ENCODE measurements at regions not wholly inside any gene's neighbourhood (a gene's known extent, or its start where the extent isn't known, plus 50 kb on each side); places are given as distances from the start of the nearest gene placed in this dataset.

DNA sequence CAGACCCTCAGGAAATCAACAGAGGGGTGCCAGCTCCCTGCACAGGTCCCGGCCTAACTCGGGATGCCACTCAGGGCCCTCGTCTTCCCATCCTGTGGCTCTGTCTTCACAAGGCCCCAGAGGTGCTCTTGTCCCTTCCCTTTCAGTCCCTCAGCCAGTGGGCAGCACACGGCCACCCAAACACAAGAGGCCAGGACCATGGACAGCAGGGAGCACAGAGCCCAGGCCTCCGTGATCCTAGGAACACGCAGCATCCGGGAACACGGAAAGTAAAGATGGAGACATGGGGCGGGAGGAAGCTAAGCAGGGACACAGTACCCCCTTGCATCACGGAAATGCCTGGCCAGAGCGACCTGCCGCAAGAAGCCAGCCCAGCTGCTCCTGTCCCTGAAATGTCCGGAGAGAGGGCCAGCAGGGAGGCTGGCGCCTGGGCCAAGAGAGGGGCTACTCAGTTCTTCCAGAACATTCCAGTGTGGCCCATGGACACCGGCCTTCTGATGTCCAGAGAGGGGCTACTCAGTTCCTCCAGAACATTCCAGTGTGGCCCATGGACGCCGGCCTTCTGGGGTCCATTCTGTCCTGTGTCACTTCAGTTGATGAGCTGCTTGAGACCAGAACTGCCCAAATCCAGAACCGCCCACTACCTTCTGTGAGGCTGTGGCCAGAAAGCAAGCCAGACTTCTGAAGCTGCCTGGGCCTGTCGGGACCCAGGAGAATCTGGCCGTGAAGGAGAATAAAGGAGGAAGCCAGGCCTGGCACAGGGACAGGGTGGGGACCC, 274.0 kb downstream of the BRD1 start:
- no peak overlapping the region for H2AFZ ChIP-seq (ENCODE audit: low read length)
- peaks cover 17% of the 10 kb centered on the region for H3K36me3 ChIP-seq (ENCODE audit: insufficient read depth, low read length)
- no peak overlapping the region for H3K4me2 ChIP-seq (ENCODE audit: low read depth, low read length, poor library complexity, severe bottlenecking)
- no peak for DNase-seq
- H3K79me2 ChIP-seq (ENCODE audit: low read length) = peaks cover 47% of the 10 kb centered on the region
- H3K27me3 ChIP-seq (ENCODE audit: low read length) = no peaks in the 10 kb centered on the region
- no peaks in the 10 kb centered on the region; the same call in 1 of the 2 replicates for H4K20me1 ChIP-seq (ENCODE audit: insufficient read depth, low read depth, low read length)
- H3K4me1 ChIP-seq (ENCODE audit: low read length) = no peaks in the 10 kb centered on the region
- H3K9ac ChIP-seq (ENCODE audit: low read length) = no peak overlapping the region
- no peaks in the 10 kb centered on the region for H3K9me2 ChIP-seq (replicated peaks; ENCODE audit: insufficient read depth, low read length)
- peaks cover 11% of the 10 kb centered on the region for H3K9me3 ChIP-seq (ENCODE audit: low read length)
- no peak overlapping the region for H3K4me3 ChIP-seq (ENCODE audit: low read length)
- H3K27ac ChIP-seq (ENCODE audit: low read length) = no peak overlapping the region

DNA sequence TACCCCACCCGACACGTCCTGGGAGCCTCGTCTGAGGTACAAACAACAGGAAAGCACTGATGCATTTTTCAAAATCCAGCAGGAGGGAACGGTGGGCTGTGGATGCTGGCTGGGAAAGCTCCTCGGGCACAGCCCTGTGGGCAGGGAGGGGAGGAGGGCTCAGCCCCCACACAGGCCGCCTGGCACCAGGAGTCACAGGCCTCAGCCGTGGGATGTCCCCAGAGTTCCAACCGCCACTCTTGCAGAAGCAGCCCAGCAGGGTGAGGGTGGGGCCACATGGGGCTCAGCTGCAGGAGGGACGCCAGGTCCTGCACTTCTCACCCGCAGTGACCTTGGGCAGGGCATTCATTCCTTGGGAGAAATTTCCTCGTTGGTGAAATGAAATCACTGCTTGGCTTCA, 274.6 kb downstream of the BRD1 start:
- no peaks in the 10 kb centered on the region for H3K27me3 ChIP-seq (ENCODE audit: low read length)
- no peaks in the 10 kb centered on the region; the same call in 1 of the 2 replicates for H4K20me1 ChIP-seq (ENCODE audit: insufficient read depth, low read depth, low read length)
- H3K4me3 ChIP-seq (ENCODE audit: low read length) = no peak overlapping the region
- no peak overlapping the region for H2AFZ ChIP-seq (ENCODE audit: low read length)
- H3K36me3 ChIP-seq (ENCODE audit: insufficient read depth, low read length) = peaks cover 16% of the 10 kb centered on the region
- H3K9ac ChIP-seq (ENCODE audit: low read length) = no peak overlapping the region
- peaks cover 9% of the 10 kb centered on the region; the same call in 1 of the 2 replicates for H3K9me3 ChIP-seq (ENCODE audit: low read length)
- H3K79me2 ChIP-seq (ENCODE audit: low read length) = peaks cover 41% of the 10 kb centered on the region
- no peaks in the 10 kb centered on the region for H3K9me2 ChIP-seq (replicated peaks; ENCODE audit: insufficient read depth, low read length)
- DNase-seq = no peak
- H3K4me1 ChIP-seq (ENCODE audit: low read length) = no peaks in the 10 kb centered on the region
- H3K4me2 ChIP-seq (ENCODE audit: low read depth, low read length, poor library complexity, severe bottlenecking) = no peak overlapping the region
- no peak overlapping the region for H3K27ac ChIP-seq (ENCODE audit: low read length)

DNA sequence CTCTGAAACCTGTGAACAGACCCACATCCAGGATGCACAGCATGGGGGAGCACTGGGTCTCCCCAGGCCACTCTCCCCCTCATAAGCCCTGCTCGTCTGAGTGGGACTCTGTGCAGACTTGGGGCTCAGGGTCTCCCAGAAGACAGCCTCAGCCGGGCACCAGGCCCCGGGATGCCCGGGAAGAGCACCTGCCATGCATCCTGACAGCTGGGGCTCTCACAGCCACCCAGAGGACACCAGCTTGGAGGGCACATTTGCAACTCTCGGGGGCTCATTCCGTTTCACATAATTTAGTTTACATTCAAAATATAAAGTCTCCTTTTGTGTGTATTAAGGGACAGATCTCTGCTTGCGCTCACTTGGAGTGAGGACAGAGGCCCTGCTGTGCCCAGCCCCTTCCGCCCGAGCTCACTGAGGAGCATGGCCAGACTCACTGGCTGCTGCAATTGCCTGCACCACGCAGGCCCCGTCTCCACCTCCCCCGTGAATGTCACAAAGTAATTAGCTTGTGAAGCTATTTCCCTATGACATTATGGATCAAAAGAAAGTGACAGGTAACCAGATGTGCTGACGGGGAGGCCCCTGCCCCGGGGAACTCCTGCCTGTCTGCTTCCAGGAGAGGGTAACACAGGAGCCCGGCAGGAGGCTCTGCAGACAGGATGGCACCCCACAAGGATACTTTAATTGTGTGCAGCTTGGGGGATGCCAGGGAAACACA, 275.6 kb downstream of the BRD1 start:
- Histone ChIP-seq H3K4me3 (ENCODE audit: low read length) (no peak overlapping the region), H3K27me3 (ENCODE audit: low read length) (no peaks in the 10 kb centered on the region), H3K9ac (ENCODE audit: low read length) (no peak overlapping the region), H3K9me2 (replicated peaks; ENCODE audit: insufficient read depth, low read length) (no peaks in the 10 kb centered on the region), H2AFZ (ENCODE audit: low read length) (no peak overlapping the region), H3K36me3 (ENCODE audit: insufficient read depth, low read length) (peaks cover 15% of the 10 kb centered on the region), H3K27ac (ENCODE audit: low read length) (no peak overlapping the region), H3K79me2 (ENCODE audit: low read length) (peaks cover 38% of the 10 kb centered on the region), H3K4me2 (ENCODE audit: low read depth, low read length, poor library complexity, severe bottlenecking) (no peak overlapping the region), H4K20me1 (ENCODE audit: insufficient read depth, low read depth, low read length) (no peaks in the 10 kb centered on the region; the same call in 1 of the 2 replicates), H3K4me1 (ENCODE audit: low read length) (no peaks in the 10 kb centered on the region), H3K9me3 (ENCODE audit: low read length) (peaks cover 9% of the 10 kb centered on the region; the same call in 1 of the 2 replicates)
- DNase-seq = no peak

DNA sequence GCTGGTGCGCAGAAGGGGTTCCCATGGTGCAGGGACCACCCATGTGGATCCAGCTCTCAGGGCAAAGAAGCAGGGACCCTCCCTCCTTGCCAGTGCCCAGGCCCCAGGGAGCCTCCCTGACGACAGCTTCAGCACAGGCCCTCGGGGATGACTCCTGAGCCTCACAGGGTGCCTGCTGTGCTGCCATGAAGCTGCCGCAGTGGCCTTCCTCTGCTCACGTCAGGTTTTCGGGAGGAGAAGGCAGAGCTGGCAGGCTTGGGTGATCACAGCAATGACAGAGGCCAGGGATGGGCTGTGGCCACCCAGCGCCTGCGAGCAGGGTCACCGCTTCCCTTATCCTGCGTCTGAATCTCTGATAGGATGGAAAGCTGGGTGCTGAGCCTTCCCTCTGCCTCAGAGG, 276.2 kb downstream of the BRD1 start:
- no peaks in the 10 kb centered on the region for H3K9me2 ChIP-seq (replicated peaks; ENCODE audit: insufficient read depth, low read length)
- no peak overlapping the region for H3K9ac ChIP-seq (ENCODE audit: low read length)
- no peaks in the 10 kb centered on the region for H3K27me3 ChIP-seq (ENCODE audit: low read length)
- H3K4me1 ChIP-seq (ENCODE audit: low read length) = no peaks in the 10 kb centered on the region
- H3K4me2 ChIP-seq (ENCODE audit: low read depth, low read length, poor library complexity, severe bottlenecking) = no peak overlapping the region
- H3K27ac ChIP-seq (ENCODE audit: low read length) = no peak overlapping the region
- H3K79me2 ChIP-seq (ENCODE audit: low read length) = peaks cover 33% of the 10 kb centered on the region
- H3K4me3 ChIP-seq (ENCODE audit: low read length) = no peak overlapping the region
- DNase-seq = no peak
- H2AFZ ChIP-seq (ENCODE audit: low read length) = no peak overlapping the region
- H3K36me3 ChIP-seq (ENCODE audit: insufficient read depth, low read length) = peaks cover 11% of the 10 kb centered on the region; the same call in 1 of the 2 replicates
- no peaks in the 10 kb centered on the region; the same call in 1 of the 2 replicates for H4K20me1 ChIP-seq (ENCODE audit: insufficient read depth, low read depth, low read length)
- peaks cover 9% of the 10 kb centered on the region; the same call in 1 of the 2 replicates for H3K9me3 ChIP-seq (ENCODE audit: low read length)

DNA sequence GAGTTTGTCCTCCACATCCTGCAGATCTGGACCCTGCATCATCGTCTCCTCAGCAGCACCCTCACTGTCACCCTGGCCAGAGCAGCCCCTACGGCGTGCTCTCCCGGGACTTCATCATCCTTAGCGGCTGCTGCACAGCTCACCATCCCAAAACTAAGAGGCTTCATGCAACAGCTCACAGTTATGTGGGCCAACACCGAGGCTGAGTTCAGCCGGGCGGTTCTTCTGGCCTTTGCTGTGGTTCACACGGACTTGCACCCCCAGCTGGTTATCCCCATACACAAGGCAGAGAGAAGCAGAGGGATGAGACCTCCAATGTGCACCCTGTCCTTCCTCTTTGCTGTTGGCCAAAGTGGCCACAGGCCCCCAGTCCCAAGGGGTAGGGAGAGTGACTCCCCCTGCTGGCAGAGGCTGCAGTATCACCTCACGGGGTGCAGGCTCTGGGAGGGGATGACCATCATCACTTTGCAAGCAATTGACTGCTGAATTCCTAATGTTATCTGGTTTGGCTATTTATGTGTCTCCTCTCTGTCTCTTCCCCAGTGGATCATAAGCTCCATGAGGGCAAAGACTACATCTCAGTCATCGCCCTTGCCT, 276.8 kb downstream of the BRD1 start:
- H3K9me3 ChIP-seq (ENCODE audit: low read length) = peaks cover 9% of the 10 kb centered on the region; the same call in 1 of the 2 replicates

DNA sequence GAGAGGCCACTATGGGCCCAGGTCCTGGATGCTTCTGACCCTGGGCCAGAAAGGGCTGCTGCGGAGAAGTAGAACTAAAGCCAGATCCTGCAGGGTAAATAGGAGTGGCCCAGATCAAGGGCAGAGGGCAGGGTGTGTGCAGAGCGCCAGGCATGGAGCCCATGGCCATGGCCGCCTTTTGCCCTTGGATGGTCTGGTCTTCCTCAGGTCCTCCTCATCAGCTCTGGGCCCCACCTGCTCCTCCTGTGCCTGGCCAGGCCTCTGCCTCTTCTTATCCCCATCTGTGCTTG, 277.6 kb downstream of the BRD1 start:
- Histone ChIP-seq H3K9me3 (ENCODE audit: low read length) (peaks cover 9% of the 10 kb centered on the region; the same call in 1 of the 2 replicates), H3K9ac (ENCODE audit: low read length) (no peak overlapping the region), H3K4me3 (ENCODE audit: low read length) (no peak overlapping the region), H2AFZ (ENCODE audit: low read length) (no peak overlapping the region), H3K36me3 (ENCODE audit: insufficient read depth, low read length) (peaks cover 11% of the 10 kb centered on the region; the same call in 1 of the 2 replicates), H3K27ac (ENCODE audit: low read length) (no peak overlapping the region), H3K9me2 (replicated peaks; ENCODE audit: insufficient read depth, low read length) (no peaks in the 10 kb centered on the region), H3K79me2 (ENCODE audit: low read length) (peaks cover 23% of the 10 kb centered on the region), H3K4me1 (ENCODE audit: low read length) (no peaks in the 10 kb centered on the region), H4K20me1 (ENCODE audit: insufficient read depth, low read depth, low read length) (no peaks in the 10 kb centered on the region; the same call in 1 of the 2 replicates), H3K27me3 (ENCODE audit: low read length) (no peaks in the 10 kb centered on the region), H3K4me2 (ENCODE audit: low read depth, low read length, poor library complexity, severe bottlenecking) (no peak overlapping the region)
- DNase-seq = no peak

More for the DNA sequence above, 276.8 kb downstream of the BRD1 start:
- no peaks in the 10 kb centered on the region; the same call in 1 of the 2 replicates for H4K20me1 ChIP-seq (ENCODE audit: insufficient read depth, low read depth, low read length)
- no peaks in the 10 kb centered on the region for H3K27me3 ChIP-seq (ENCODE audit: low read length)
- H3K79me2 ChIP-seq (ENCODE audit: low read length) = peaks cover 31% of the 10 kb centered on the region
- H3K4me1 ChIP-seq (ENCODE audit: low read length) = no peaks in the 10 kb centered on the region
- H2AFZ ChIP-seq (ENCODE audit: low read length) = no peak overlapping the region
- H3K36me3 ChIP-seq (ENCODE audit: insufficient read depth, low read length) = peaks cover 11% of the 10 kb centered on the region; the same call in 1 of the 2 replicates
- H3K4me3 ChIP-seq (ENCODE audit: low read length) = no peak overlapping the region
- H3K9me2 ChIP-seq (replicated peaks; ENCODE audit: insufficient read depth, low read length) = no peaks in the 10 kb centered on the region
- H3K27ac ChIP-seq (ENCODE audit: low read length) = no peak overlapping the region
- DNase-seq = no peak
- no peak overlapping the region for H3K9ac ChIP-seq (ENCODE audit: low read length)
- H3K4me2 ChIP-seq (ENCODE audit: low read depth, low read length, poor library complexity, severe bottlenecking) = no peak overlapping the region

DNA sequence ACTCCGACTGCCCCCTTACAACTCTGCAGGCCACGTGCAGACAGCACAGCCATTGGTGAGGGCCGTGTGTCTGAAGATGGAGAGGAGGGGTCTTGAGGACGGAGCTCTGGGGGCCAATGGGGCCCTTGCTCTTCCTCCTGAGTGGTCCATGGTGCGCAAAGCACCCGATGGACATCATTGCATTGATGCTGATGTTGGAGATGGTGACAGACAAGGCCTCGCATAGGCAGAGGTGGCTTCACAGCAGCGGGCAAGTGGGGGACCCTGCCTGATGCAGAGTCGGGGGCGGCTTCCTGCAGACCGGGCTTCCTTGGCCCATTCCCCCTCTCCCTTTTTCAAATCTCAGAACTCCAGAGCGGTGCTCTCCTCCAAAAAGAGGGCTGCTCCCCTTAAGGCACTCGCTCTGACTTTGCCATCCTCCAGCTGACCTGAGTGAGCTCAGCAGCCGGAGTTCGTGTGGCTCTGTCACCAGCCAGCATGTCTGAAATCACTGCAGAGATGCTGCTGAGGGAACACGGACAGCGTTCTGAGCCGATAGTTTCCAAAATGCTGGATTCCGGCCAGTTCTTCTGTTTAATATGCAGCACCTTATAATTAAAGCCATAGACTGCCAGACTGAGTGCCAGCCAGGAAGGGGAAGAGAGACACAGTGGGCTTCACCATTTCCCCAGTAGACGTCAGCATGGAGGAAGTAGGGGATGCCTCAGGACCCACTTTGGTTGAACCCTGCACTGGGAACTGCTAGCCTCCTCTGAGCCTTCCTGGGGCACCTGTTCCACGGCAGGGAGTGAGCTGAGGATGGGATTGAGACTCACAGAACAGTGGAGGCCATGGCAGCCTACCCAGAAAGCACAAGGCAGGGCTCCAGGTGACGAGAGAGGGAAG, 278.2 kb downstream of the BRD1 start:
- H3K9me3 ChIP-seq (ENCODE audit: low read length) = peaks cover 9% of the 10 kb centered on the region; the same call in 1 of the 2 replicates
- no peak overlapping the region for H3K4me2 ChIP-seq (ENCODE audit: low read depth, low read length, poor library complexity, severe bottlenecking)
- no peaks in the 10 kb centered on the region for H3K27me3 ChIP-seq (ENCODE audit: low read length)
- no peaks in the 10 kb centered on the region; the same call in 1 of the 2 replicates for H4K20me1 ChIP-seq (ENCODE audit: insufficient read depth, low read depth, low read length)
- H2AFZ ChIP-seq (ENCODE audit: low read length) = no peak overlapping the region
- H3K9me2 ChIP-seq (replicated peaks; ENCODE audit: insufficient read depth, low read length) = no peaks in the 10 kb centered on the region
- H3K27ac ChIP-seq (ENCODE audit: low read length) = no peak overlapping the region
- no peak overlapping the region for H3K4me3 ChIP-seq (ENCODE audit: low read length)
- H3K4me1 ChIP-seq (ENCODE audit: low read length) = no peaks in the 10 kb centered on the region
- no peak overlapping the region for H3K9ac ChIP-seq (ENCODE audit: low read length)
- H3K36me3 ChIP-seq (ENCODE audit: insufficient read depth, low read length) = peaks cover 11% of the 10 kb centered on the region; the same call in 1 of the 2 replicates
- DNase-seq = no peak
- peaks cover 19% of the 10 kb centered on the region for H3K79me2 ChIP-seq (ENCODE audit: low read length)

Data from Karpas-422 (cell line).